HCT116 (cell line): ENCODE measurements at regions not wholly inside any gene's neighbourhood (a gene's known extent, or its start where the extent isn't known, plus 50 kb on each side); places are given as distances from the start of the nearest gene placed in this dataset.
A peak's percentile ranks its signal among the peaks of the same experiment; 100 is the strongest.

Experiments used
- RAD21 ChIP-seq: IDR thresholded peaks from 2 replicates; pipeline ENCODE4 v1.6.1; 2012; ENCODE audit warnings: low read depth, mild to moderate bottlenecking
- TF ChIP-seq, protein P1 (sequence below), 3 experiments: fragments of 200-600 bp in 1 of 3; sonication (generic) in 1 of 3; IDR thresholded peaks in 2 of 3; conservative IDR thresholded peaks in 1 of 3; 2 replicates each; pipeline ENCODE4 v1.5.1; 2012 to 2017; ENCODE audit warnings: low read depth in 2 of 3, low read length in 2 of 3, antibody characterized with exemption in 1 of 3, borderline replicate concordance in 1 of 3, control low read depth in 1 of 3, mild to moderate bottlenecking in 1 of 3, mixed read lengths in 1 of 3, mixed run types in 1 of 3, moderate library complexity in 1 of 3; ENCODE audit not compliant: insufficient read depth in 1 of 3

DNA sequence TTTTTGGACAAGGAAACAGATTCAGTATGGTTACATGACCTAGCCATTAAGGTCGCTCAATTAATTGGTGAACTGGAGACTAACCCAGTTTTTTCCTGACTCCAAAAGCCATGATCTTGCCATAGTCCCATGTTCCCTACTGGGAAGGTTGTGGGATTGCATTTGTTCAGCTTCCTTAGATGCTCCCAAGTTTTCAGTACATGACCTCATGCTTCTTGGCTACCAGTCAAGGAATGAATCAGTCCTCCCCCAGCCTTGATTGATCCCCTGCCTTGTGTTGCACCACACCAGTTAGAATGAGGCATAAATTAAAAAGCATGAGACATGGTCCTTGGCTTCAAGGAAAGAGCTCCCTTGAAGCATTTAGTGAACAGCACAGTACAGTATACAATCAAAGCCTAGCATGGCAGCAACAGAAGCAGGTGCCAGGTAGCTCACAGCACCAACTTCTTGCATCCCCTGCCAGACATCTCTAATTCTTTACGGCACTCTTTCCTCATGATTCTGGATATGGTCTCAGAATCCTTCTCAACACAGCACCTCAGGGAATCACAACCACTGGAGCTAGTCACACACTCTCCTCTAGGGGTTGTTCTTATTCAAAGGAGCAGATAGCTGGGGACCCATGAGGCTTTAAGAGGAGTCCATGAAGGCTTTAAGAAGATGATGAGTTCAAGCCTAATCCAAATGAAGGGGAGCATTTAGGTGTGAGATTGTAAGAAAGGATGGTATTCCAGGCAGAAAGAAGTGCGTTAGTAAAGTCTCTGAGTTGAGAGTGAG, 295.5 kb upstream of the CLINT1 start:
- TF ChIP-seq, protein P1, sequence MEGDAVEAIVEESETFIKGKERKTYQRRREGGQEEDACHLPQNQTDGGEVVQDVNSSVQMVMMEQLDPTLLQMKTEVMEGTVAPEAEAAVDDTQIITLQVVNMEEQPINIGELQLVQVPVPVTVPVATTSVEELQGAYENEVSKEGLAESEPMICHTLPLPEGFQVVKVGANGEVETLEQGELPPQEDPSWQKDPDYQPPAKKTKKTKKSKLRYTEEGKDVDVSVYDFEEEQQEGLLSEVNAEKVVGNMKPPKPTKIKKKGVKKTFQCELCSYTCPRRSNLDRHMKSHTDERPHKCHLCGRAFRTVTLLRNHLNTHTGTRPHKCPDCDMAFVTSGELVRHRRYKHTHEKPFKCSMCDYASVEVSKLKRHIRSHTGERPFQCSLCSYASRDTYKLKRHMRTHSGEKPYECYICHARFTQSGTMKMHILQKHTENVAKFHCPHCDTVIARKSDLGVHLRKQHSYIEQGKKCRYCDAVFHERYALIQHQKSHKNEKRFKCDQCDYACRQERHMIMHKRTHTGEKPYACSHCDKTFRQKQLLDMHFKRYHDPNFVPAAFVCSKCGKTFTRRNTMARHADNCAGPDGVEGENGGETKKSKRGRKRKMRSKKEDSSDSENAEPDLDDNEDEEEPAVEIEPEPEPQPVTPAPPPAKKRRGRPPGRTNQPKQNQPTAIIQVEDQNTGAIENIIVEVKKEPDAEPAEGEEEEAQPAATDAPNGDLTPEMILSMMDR (IDR thresholded peaks at IDR 0.05 in 2 of 3, conservative IDR thresholded peaks at IDR 0.05 in 1 of 3; ENCODE audit: borderline replicate concordance in 1 of 3, insufficient read depth in 1 of 3, low read depth in 2 of 3, low read length in 2 of 3) = 0 out of 6 replicates have a peak, but pooled peaks of 1 of the 3 experiments have one; percentile 4
- no peak for TF ChIP-seq RAD21
